Osteocyte (in vitro differentiated cells): ENCODE measurements at regions not wholly inside any gene's neighbourhood (a gene's known extent, or its start where the extent isn't known, plus 50 kb on each side); places are given as distances from the start of the nearest gene placed in this dataset.

Experiments used
- DNase-seq: peaks from one replicate; pipeline ENCODE4 v3.0.0; 2021; ENCODE audit warnings: mixed read lengths; ENCODE audit not compliant: unreplicated experiment; ENCODE audit errors: extremely low spot score
- H3K27ac Mint-ChIP-seq: one replicate; pipeline ENCODE4 v1.8.0; 2021; ENCODE audit warnings: mild to moderate bottlenecking, mixed read lengths; ENCODE audit not compliant: unreplicated experiment
- H3K27me3 Mint-ChIP-seq: one replicate; pipeline ENCODE4 v1.8.0; 2021; ENCODE audit warnings: mixed read lengths; ENCODE audit not compliant: unreplicated experiment
- H3K36me3 Mint-ChIP-seq: one replicate; pipeline ENCODE4 v1.8.0; 2021; ENCODE audit warnings: mixed read lengths; ENCODE audit not compliant: unreplicated experiment
- H3K4me1 Mint-ChIP-seq: one replicate; pipeline ENCODE4 v1.8.0; 2021; ENCODE audit warnings: mixed read lengths; ENCODE audit not compliant: unreplicated experiment
- H3K4me3 Mint-ChIP-seq: one replicate; pipeline ENCODE4 v1.8.0; 2021; ENCODE audit warnings: mild to moderate bottlenecking, moderate library complexity, mixed read lengths; ENCODE audit not compliant: unreplicated experiment
- H3K9me3 Mint-ChIP-seq: one replicate; pipeline ENCODE4 v1.8.0; 2021; ENCODE audit warnings: mixed read lengths; ENCODE audit not compliant: unreplicated experiment
- TF ChIP-seq, protein P1 (sequence below): fragments of 200-600 bp; sonication (generic); IDR thresholded peaks from 2 replicates; pipeline ENCODE4 v1.5.0; 2021; ENCODE audit warnings: antibody characterized with exemption, mild to moderate bottlenecking, moderate library complexity

DNA sequence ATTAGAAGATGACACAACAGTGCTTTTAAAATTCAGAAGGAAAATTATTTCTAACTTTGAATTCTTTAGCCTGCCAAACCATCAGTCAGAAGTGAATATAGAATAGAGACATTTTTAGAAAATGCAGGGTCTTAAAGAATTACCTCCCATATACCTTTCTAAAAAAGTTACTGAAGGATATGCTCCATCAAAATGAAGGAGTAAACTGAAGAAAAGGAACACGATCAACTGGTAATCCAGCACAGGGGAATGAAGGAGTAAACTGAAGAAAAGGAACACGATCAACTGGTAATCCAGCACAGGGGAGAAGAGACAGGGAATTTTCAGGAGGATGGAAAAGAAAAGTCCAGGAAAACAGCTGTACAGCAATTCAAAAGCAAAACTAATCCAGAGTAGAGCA is 75.4 kb upstream of the LDLRAD3 start:
- Mint-ChIP-seq H3K4me1 (no peaks in the 10 kb centered on the region), H3K27ac (no peak overlapping the region), H3K27me3 (peaks cover 19% of the 10 kb centered on the region), H3K4me3 (no peak overlapping the region), H3K36me3 (peaks cover 6% of the 10 kb centered on the region), H3K9me3 (peaks cover 19% of the 10 kb centered on the region)
- DNase-seq, result no peak
- TF ChIP-seq, protein P1, sequence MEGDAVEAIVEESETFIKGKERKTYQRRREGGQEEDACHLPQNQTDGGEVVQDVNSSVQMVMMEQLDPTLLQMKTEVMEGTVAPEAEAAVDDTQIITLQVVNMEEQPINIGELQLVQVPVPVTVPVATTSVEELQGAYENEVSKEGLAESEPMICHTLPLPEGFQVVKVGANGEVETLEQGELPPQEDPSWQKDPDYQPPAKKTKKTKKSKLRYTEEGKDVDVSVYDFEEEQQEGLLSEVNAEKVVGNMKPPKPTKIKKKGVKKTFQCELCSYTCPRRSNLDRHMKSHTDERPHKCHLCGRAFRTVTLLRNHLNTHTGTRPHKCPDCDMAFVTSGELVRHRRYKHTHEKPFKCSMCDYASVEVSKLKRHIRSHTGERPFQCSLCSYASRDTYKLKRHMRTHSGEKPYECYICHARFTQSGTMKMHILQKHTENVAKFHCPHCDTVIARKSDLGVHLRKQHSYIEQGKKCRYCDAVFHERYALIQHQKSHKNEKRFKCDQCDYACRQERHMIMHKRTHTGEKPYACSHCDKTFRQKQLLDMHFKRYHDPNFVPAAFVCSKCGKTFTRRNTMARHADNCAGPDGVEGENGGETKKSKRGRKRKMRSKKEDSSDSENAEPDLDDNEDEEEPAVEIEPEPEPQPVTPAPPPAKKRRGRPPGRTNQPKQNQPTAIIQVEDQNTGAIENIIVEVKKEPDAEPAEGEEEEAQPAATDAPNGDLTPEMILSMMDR, result no peak

DNA sequence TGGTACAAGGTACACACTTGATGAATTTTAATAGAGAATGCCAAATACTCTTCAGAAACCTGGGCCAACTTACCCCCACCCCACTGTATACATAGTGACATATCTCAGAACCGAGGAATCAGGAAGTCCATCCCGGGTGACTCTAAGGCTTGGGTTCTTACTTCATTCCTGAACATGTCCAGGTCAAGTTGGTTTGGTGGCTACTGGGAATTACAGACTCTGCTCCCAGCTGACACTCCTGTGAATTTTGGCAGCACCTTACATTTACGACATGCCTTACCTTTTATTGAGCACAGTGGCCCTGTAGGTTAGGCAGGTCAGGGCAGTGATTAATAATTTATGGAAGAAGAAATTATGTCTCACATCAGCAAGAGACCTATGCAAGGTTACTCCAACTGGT is 70.1 kb upstream of the LDLRAD3 start:
- Mint-ChIP-seq H3K27me3 (peaks cover 36% of the 10 kb centered on the region), H3K4me1 (no peaks in the 10 kb centered on the region)

DNA sequence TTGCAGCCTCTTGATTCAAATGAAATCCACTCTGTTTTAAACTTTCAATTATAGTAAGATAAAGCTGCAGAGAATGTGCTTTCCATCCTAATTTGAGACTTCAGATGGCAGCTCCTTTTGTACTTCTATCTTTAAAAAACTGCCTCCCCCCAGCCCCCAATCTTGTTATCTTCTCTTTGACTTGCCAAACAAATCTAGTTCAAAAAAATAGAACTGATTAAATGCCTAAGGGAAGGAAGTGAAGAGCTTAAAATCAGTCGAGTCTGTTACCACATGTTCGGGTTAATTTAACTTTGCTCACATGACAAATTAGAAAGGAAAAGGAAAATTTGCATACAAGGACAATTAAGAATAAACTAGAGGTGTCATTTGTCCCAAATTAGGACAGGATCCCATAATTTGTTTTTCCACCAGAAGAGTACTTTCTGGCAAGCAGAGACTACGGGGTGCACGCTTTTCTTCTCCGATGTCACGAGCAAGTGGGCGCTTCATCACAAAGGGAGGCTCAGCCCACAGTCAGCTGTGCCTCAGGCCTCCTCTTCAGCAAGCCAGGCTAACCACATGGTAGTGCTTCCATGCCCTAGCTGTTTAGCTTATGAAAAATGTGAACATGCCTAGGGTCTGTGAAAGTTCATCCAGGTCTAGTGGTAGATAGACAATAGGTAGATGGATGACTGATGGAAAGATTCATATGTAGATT is 69.0 kb upstream of the LDLRAD3 start:
- Mint-ChIP-seq H3K27me3 (peaks cover 44% of the 10 kb centered on the region), H3K27ac (no peak overlapping the region), H3K4me1 (no peaks in the 10 kb centered on the region), H3K4me3 (no peak overlapping the region), H3K36me3 (no peaks in the 10 kb centered on the region), H3K9me3 (peaks cover under 1% of the 10 kb centered on the region)
- TF ChIP-seq, protein P1, result no peak
- no peak for DNase-seq

More for the DNA sequence above, 70.1 kb upstream of the LDLRAD3 start:
- TF ChIP-seq, protein P1, result no peak
- H3K4me3 Mint-ChIP-seq, result no peak overlapping the region
- no peaks in the 10 kb centered on the region for H3K36me3 Mint-ChIP-seq
- DNase-seq, result no peak
- H3K27ac Mint-ChIP-seq, result no peak overlapping the region
- peaks cover 8% of the 10 kb centered on the region for H3K9me3 Mint-ChIP-seq

DNA sequence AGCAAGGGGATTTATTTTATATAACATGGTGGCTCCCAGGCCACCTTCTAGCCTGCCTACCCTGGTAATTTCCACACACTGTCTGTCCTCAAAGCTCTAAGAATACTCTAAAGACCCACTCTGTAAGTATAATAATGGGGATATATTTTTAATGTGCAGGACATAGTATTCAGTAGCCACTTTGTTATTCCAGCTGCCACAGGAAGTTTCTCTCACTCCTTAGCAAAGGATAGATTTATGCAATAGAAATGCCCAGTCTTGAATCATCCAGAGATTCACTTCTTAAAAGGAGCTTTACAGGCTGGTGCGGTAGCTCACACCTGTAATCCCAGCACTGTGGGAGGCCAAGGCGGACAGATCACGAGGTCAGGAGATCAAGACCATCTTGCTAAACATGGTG is 68.4 kb upstream of the LDLRAD3 start:
- H3K36me3 Mint-ChIP-seq, result no peaks in the 10 kb centered on the region

DNA sequence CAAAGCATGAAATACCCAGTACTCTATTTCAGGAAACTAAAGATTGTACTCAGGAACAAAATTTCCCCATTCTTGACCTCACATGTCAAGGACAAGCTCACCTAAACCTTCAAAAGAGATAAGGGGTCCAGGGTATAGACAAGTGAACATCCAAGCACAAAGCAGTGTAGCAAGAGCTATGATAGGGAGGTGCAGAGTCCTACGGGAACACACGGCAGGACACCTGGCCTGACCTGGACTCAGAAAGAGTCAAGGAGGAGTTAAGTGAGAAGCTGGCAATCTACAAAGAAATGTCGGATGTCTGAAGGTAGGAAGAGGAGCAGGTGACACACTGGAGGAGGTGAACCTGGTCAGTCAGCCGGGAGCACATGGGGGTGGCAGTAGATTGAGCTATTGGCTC is 67.1 kb upstream of the LDLRAD3 start:
- H3K27ac Mint-ChIP-seq, result no peak overlapping the region
- H3K36me3 Mint-ChIP-seq, result no peaks in the 10 kb centered on the region
- no peak for DNase-seq
- no peaks in the 10 kb centered on the region for H3K9me3 Mint-ChIP-seq
- H3K27me3 Mint-ChIP-seq, result peaks cover 44% of the 10 kb centered on the region
- H3K4me3 Mint-ChIP-seq, result no peak overlapping the region
- TF ChIP-seq, protein P1, result no peak
- no peaks in the 10 kb centered on the region for H3K4me1 Mint-ChIP-seq

More for the DNA sequence above, 68.4 kb upstream of the LDLRAD3 start:
- DNase-seq, result no peak
- TF ChIP-seq, protein P1, result no peak
- no peaks in the 10 kb centered on the region for H3K4me1 Mint-ChIP-seq
- no peaks in the 10 kb centered on the region for H3K9me3 Mint-ChIP-seq
- no peak overlapping the region for H3K4me3 Mint-ChIP-seq
- no peak overlapping the region for H3K27ac Mint-ChIP-seq
- H3K27me3 Mint-ChIP-seq, result peaks cover 42% of the 10 kb centered on the region
